ENCODE measurements at regions not wholly inside any gene's neighbourhood (a gene's known extent, or its start where the extent isn't known, plus 50 kb on each side); places are given as distances from the start of the nearest gene placed in this dataset.
A peak's percentile ranks its signal among the peaks of the same experiment; 100 is the strongest.
"Not testable (repeated sequence)": the region's sequence is repeated elsewhere in the genome, so short reads cannot be mapped to it uniquely, and the experiment has no call there.

GRCh38 chr2:147170932-147171331, 673.9 kb upstream of the ACVR2A start:
- DNase-seq, result no peak

DNA sequence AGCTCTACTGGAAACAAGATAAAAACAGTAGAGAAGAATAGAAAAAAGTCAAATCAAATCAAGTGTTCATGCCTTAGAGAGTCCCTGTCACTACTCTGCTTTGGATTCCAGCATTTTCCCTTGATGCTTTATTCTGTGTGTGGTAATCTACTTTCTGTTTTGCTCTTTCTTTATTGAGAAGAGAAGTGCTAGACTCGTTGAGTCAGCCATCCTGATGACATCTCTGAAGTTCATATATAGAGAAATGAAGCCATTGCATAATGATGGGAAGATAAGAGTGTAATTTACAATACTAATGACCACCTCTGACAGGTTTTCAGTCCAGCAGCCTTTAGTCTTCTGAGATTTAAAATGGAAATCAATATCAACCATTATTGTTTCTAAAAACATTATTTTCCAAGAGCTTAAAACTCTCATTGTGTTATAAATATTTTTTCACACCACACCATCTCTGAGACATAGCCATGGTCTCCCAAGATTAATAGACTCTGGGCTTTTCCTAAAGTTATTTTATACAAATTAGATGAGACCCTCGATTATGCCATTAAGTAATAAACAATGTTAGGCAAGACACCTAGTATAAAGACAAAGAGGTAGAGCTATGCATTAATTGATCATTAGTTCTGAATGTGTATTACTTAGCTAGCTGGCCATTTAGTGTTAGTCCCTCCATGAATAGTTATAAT, 679.0 kb upstream of the ACVR2A start:
- no peak for DNase-seq

DNA sequence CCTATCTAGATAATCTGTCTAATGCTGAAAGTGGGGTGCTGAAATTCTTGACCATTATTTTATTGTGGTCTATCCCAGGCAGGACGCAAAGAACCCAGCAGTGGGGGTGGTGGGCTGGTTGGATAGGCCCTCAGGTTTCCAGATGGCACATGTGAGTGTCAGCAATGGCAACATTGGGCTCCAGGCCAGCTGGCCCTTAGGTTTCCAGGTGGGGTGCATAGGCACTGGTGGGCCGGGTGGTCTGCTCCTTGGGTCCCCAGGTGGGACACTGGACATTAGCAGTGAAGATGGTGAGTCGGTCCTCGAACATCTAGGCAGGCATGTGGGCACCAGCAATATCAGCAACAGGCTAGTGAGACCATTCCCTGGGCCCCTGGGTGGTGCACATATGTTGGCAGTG, 680.3 kb upstream of the ACVR2A start:
- no peak for DNase-seq

DNA sequence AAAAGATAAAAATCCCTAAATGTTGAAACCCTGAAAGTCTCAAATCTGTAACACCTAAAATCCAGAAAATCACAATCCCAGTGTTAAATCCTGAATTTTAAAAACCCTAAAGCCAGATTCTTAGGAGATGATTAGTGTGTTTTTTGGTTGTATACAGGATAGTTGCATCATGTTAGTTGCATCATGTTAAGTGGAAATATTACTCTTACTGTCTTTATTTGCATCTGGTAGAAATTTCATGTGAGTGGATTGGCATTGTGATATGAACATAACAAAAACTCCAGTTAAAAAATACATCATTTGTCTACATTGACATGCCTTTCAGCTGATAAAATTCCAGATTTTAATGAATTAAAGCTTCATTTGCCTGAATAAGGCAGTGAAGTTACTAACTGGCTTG, 683.1 kb upstream of the ACVR2A start:
- DNase-seq, result no peak

GRCh38 chr2:147156970-147157369, 687.9 kb upstream of the ACVR2A start:
- DNase-seq, result no peak

DNA sequence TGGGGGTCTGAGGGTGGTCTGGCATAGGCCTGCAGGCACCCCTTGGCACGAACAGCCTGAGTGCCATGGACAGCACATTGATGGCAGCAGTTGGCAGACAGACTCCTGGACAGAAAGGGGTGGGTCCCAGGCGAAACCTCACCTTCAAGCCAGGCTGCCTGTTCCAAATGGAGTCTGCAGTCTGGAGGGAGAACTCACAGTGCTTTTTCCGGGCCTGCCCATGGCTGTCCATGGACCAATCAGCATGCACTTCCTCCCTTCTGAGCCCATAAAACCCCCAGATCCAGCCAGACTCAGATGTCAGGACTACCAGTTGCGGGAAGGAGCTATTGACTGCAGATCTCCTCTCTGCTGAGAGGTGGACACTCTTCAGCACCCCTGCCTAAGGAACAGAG, 694.6 kb upstream of the ACVR2A start:
- DNase-seq, result no peak

GRCh38 chr2:147149575-147150240, 695.1 kb upstream of the ACVR2A start:
- no peak for DNase-seq

- no peak for DNase-seq
Observed at GRCh38 chr2:147147802-147148201, 697.0 kb upstream of the ACVR2A start.

- DNase-seq, result no peak
Observed at GRCh38 chr2:147141930-147142329, 702.9 kb upstream of the ACVR2A start.

DNA sequence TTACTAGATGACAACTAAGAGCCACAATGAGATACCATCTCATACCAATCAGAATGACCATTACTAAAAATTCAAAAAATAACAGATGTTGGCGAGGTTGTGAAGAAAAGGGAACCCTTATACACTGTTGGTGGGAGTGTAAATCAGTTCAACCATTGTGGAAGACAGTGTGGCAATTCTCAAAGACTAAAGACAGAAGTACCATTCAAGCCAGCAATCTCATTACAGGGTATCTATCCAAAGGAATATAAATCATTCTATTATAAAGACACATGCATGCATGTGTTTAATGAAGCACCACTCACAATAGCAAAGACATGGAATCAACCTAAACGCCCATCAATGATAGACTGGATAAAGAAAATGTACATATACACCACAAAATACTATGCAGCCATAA, 705.1 kb upstream of the ACVR2A start:
- not testable (repeated sequence) for DNase-seq

- DNase-seq, result no peak
Observed at GRCh38 chr2:147137711-147138110, 707.1 kb upstream of the ACVR2A start.

DNA sequence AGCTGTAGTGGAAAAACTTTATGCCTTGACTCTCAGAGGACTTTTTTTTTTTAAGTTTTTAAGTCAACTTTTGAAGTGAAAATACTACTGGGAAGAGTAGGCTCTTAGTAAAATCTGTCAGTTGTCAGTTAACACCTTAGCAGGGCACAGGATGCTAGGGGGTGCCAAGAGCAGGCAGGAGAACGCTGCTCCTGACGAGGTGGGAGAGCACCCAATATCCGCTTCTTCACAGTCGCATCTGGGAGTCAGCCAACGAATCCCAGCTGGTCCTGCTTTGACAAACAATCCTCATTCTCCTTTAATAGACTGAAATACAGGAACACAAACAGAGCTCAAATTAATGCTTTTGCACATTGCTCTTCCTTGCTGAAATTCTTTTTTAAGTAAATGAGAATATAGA, 709.5 kb upstream of the ACVR2A start:
- DNase-seq, result peak; percentile 14

- peak; percentile 69 for DNase-seq
Observed at GRCh38 chr2:147133286-147133908, 711.4 kb upstream of the ACVR2A start.

- no peak for DNase-seq
Observed at GRCh38 chr2:147125145-147125544, 719.7 kb upstream of the ACVR2A start.

DNA sequence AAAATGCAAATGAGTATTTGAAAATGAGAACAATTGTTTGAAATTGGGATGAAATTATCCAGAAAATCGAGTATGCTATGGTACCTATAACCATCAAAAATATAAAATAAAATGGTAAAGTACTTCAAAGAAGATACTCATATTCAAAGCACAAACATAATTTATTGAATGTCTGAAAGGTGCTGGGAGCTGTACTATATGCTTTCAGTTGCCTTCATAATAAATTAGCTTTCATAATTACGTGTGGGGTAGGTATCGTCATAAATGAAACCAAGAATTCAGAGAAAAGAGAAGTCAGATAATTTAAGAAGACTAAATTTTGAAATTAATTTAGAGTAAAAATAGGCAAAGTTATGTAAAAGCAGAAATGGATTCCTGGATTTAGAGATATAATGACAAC, 721.9 kb upstream of the ACVR2A start:
- no peak for DNase-seq

GRCh38 chr2:147110962-147111361, 733.9 kb upstream of the ACVR2A start:
- no peak for DNase-seq

DNA sequence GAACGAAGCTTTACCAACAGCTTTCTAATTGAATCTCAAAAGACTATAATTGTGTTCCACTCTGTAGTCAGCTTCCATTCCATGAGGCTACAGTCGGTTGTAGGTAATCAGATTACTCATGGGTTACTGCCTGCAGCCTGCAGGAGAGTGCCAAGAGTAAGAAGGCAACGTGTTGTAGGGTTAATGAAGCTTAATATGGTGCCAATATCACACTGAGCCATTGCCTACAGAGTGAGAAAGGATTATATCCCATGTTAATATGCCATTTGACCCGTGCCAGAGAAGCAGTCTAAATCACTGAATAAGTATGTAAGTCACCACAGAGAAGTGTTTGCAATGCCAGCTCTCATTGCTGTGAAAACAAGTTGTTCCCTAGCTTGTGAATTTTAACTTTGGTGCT, 734.5 kb upstream of the ACVR2A start:
- DNase-seq, result no peak

DNA sequence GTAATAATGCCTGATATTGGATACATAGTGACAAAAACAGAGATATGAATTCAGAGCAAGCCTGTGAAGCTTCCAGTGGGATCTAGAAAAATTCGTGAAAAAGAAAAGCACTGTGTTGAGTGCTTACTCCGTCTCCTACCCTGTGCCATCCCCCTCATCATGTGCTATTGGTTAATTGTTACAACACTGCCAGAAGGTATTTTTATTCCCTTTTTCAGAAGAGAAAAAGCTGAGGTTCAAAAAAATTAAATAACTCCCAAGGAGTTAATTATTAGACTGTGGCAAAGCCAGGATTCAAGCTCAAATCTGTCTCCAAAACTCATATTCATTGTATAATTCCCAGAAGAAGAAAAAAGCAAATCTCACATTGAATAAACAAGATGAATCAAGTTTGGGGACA, 735.5 kb upstream of the ACVR2A start:
- no peak for DNase-seq

DNA sequence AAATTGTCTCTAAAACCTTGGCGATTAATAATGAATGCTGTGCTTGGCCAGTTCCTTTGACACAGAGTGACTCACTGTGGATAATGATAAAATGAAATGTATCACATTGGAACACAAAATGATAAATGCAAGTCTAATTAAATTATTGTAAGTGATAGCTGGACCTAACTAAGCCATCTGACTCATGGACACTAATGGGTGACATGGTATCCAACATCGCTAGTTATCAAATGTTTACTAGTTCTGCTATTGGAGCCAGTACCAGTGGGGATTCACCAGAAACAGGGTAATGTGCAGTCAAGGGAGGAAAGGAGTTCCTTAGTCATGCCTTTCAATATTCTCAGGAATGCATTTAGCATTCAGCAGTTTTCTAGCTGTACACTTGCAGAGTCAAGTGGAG, 736.3 kb upstream of the ACVR2A start:
- no peak for DNase-seq

GRCh38 chr2:147101941-147102790, 742.7 kb upstream of the ACVR2A start:
- no peak for DNase-seq

- DNase-seq, result no peak
Observed at GRCh38 chr2:147100406-147101035, 744.3 kb upstream of the ACVR2A start.

DNA sequence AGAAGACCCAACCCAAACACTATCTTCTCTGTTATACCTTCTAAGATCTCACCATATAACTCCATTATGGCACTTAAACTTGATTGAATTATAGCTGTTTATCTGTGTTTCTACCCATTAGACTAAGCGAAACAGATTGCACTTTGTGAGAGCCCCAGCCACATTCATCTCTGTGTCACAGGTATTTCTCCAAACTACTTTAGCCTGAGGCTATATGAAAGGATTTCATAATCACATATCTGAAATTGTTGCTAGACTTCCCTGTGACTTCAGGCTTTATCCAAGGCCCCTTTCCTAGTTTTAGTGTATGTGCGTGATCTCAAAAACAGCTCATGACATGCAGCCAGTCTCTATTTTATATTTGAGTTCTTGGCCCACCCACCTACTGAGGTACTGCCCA, 745.0 kb upstream of the ACVR2A start:
- no peak for DNase-seq

DNA sequence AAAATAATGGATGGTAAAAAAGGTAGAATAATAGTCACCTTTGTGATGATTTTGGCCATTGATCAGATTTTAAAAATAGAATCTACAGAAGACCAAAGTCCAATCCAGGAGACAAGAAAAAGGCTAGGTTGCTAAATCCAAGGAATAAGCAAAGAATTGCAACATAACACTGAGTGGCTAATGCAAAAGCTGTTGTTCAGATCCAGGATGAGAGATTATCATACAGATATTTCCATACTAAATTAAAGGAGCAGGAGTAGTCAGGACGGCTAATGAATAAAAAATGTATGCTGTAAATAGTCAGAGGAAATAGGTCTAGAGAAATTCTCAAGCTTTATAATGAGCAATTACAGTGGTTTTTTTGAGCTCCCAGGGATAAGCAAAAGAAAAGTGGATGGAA, 745.9 kb upstream of the ACVR2A start:
- no peak for DNase-seq

Data from NCI-H748 treated with DMSO at 0.1 percent for 48 hours (cell line).